C4-2B (cell line): ENCODE measurements at regions not wholly inside any gene's neighbourhood (a gene's known extent, or its start where the extent isn't known, plus 50 kb on each side); places are given as distances from the start of the nearest gene placed in this dataset.

Experiments
- H3K27ac ChIP-seq: fragments of 450-650 bp; 2 replicates; pipeline ENCODE4 v1.5.1; 2017
- CTCF ChIP-seq: fragments of 450-650 bp; conservative IDR thresholded peaks from 2 replicates; pipeline ENCODE4 v1.5.1; 2017; ENCODE audit warnings: mild to moderate bottlenecking
- ZFX ChIP-seq: fragments of 450-650 bp; IDR thresholded peaks from 2 replicates; pipeline ENCODE4 v1.6.1; 2017

- H3K27ac ChIP-seq, result no peak overlapping the region
- TF ChIP-seq ZFX (no peak), CTCF (no peak)
These were observed 198.3 kb downstream of the INO80D start for GRCh38 chr2:205887637-205888036.

GRCh38 chr2:205885492-205886099 is 200.4 kb downstream of the INO80D start:
- TF ChIP-seq ZFX, result no peak
- peak; percentile 91 for TF ChIP-seq CTCF
- no peak overlapping the region for H3K27ac ChIP-seq

GRCh38 chr2:205883965-205884364 is 201.7 kb downstream of the NRP2 start:
- no peak overlapping the region for H3K27ac ChIP-seq
- TF ChIP-seq CTCF (no peak), ZFX (no peak)

- H3K27ac ChIP-seq, result no peak overlapping the region
- no peak for TF ChIP-seq CTCF
- no peak for TF ChIP-seq ZFX
These were observed 200.6 kb downstream of the NRP2 start for GRCh38 chr2:205882806-205883425.

GRCh38 chr2:205880048-205880447 is 197.7 kb downstream of the NRP2 start:
- no peak overlapping the region for H3K27ac ChIP-seq
- TF ChIP-seq CTCF, result no peak

- TF ChIP-seq CTCF (no peak), ZFX (no peak)
These were observed 196.9 kb downstream of the NRP2 start for GRCh38 chr2:205878999-205879762.

GRCh38 chr2:205877496-205877895 is 195.2 kb downstream of the NRP2 start:
- TF ChIP-seq CTCF (no peak), ZFX (no peak)
- no peak overlapping the region for H3K27ac ChIP-seq

More at GRCh38 chr2:205878999-205879762, 196.9 kb downstream of the NRP2 start:
- H3K27ac ChIP-seq, result no peak overlapping the region
